Neural cell (in vitro differentiated cells): ENCODE measurements at regions not wholly inside any gene's neighbourhood (a gene's known extent, or its start where the extent isn't known, plus 50 kb on each side); places are given as distances from the start of the nearest gene placed in this dataset.
"Not testable (repeated sequence)": the region's sequence is repeated elsewhere in the genome, so short reads cannot be mapped to it uniquely, and the experiment has no call there.

Experiments
- H2AFZ ChIP-seq: fragments of 200-600, 300-800 bp; sonication (generic), shearing (Covaris generic); 2 replicates; pipeline ENCODE4 v1.6.0; 2014; ENCODE audit warnings: low read depth, mild to moderate bottlenecking, antibody characterized with exemption, low read length, moderate library complexity
- H3F3A ChIP-seq: fragments of 200-600 bp; shearing (Covaris generic); 2 replicates; pipeline ENCODE4 v1.6.1; 2016; ENCODE audit warnings: mild to moderate bottlenecking, moderate library complexity, mixed read lengths, antibody characterized with exemption, low read length; ENCODE audit not compliant: insufficient read depth, poor library complexity, severe bottlenecking
- H3K27ac ChIP-seq: fragments of 200-600, 300-800 bp; sonication (generic), shearing (Covaris generic); 2 replicates; pipeline ENCODE4 v1.5.1; 2014; ENCODE audit warnings: mild to moderate bottlenecking, low read length, moderate library complexity
- H3K27me3 ChIP-seq: fragments of 300-800, 200-600 bp; sonication (generic), shearing (Covaris generic); 2 replicates; pipeline ENCODE4 v1.6.0; 2014; ENCODE audit warnings: mild to moderate bottlenecking, low read depth, low read length, moderate library complexity; ENCODE audit not compliant: insufficient read depth
- H3K36me3 ChIP-seq: fragments of 300-800, 200-600 bp; sonication (generic), shearing (Covaris generic); 2 replicates; pipeline ENCODE4 v1.5.1; 2014; ENCODE audit warnings: mild to moderate bottlenecking, antibody characterized with exemption, low read length, moderate library complexity; ENCODE audit not compliant: insufficient read depth
- H3K4me2 ChIP-seq: fragments of 300-800, 200-600 bp; sonication (generic), shearing (Covaris generic); 2 replicates; pipeline ENCODE4 v1.6.0; 2014; ENCODE audit warnings: mild to moderate bottlenecking, low read length
- H3K4me3 ChIP-seq: fragments of 300-800, 200-600 bp; sonication (generic), shearing (Covaris generic); 2 replicates; pipeline ENCODE4 v1.5.1; 2014; ENCODE audit warnings: mild to moderate bottlenecking, low read length, moderate library complexity
- H3K79me2 ChIP-seq: fragments of 200-600 bp; shearing (Covaris generic); replicated peaks from 2 replicates; pipeline ENCODE4 v1.6.0; 2014; ENCODE audit warnings: mild to moderate bottlenecking, low read length, moderate library complexity; ENCODE audit not compliant: insufficient read depth
- H3K9ac ChIP-seq: fragments of 300-800, 200-600 bp; sonication (generic), shearing (Covaris generic); 2 replicates; pipeline ENCODE4 v1.6.1; 2016; ENCODE audit warnings: mild to moderate bottlenecking, low read length, mixed read lengths
- H3K9me2 ChIP-seq: fragments of 200-600 bp; shearing (Covaris generic); 2 replicates; pipeline ENCODE4 v1.6.1; 2016; ENCODE audit warnings: mild to moderate bottlenecking, low read length, mixed read lengths; ENCODE audit not compliant: insufficient read depth
- H3K9me3 ChIP-seq: fragments of 200-600, 300-800 bp; sonication (generic), shearing (Covaris generic); 2 replicates; pipeline ENCODE4 v1.6.1; 2016; ENCODE audit warnings: mild to moderate bottlenecking, mixed run types, low read length, moderate library complexity, mixed read lengths
- H4K20me1 ChIP-seq: fragments of 200-600 bp; shearing (Covaris generic); 2 replicates; pipeline ENCODE4 v1.6.1; 2016; ENCODE audit warnings: mild to moderate bottlenecking, mixed run types; ENCODE audit not compliant: insufficient read depth
- EP300 ChIP-seq: fragments of 450-650 bp; conservative IDR thresholded peaks from 2 replicates; pipeline ENCODE4 v1.6.1; 2014; ENCODE audit warnings: antibody characterized with exemption, mild to moderate bottlenecking, moderate library complexity; ENCODE audit not compliant: poor library complexity, severe bottlenecking
- EZH2 ChIP-seq: fragments of 200-600, 300-800 bp; shearing (Covaris generic), sonication (generic); IDR thresholded peaks from 2 replicates; pipeline ENCODE4 v1.6.1; 2014; ENCODE audit warnings: antibody characterized with exemption, low read length, borderline replicate concordance, mild to moderate bottlenecking; ENCODE audit not compliant: insufficient read depth, poor library complexity, severe bottlenecking
- MXI1 ChIP-seq: fragments of 450-650 bp; conservative IDR thresholded peaks from 2 replicates; pipeline ENCODE4 v1.6.1; 2014; ENCODE audit warnings: antibody characterized with exemption, mild to moderate bottlenecking; ENCODE audit not compliant: poor library complexity, severe bottlenecking
- POLR2AphosphoS5 ChIP-seq: IDR thresholded peaks from 2 replicates; pipeline ENCODE4 v1.6.1; 2012
- RAD21 ChIP-seq: fragments of 450-650 bp; conservative IDR thresholded peaks from 2 replicates; pipeline ENCODE4 v1.6.1; 2014; ENCODE audit warnings: antibody characterized with exemption, mild to moderate bottlenecking, moderate library complexity
- REST ChIP-seq: IDR thresholded peaks from 2 replicates; pipeline ENCODE4 v1.6.1; 2012; ENCODE audit warnings: borderline replicate concordance
- SMC3 ChIP-seq: fragments of 450-650 bp; conservative IDR thresholded peaks from 2 replicates; pipeline ENCODE4 v1.6.1; 2014; ENCODE audit warnings: antibody characterized with exemption, mild to moderate bottlenecking, moderate library complexity; ENCODE audit not compliant: poor library complexity
- TAF1 ChIP-seq: IDR thresholded peaks from 2 replicates; pipeline ENCODE4 v1.6.1; 2012; ENCODE audit warnings: low read depth
- TF ChIP-seq, protein P1 (sequence below): fragments of 450-650 bp; IDR thresholded peaks from 2 replicates; pipeline ENCODE4 v1.5.1; 2014; ENCODE audit warnings: antibody characterized with exemption, mild to moderate bottlenecking, moderate library complexity; ENCODE audit not compliant: poor library complexity, severe bottlenecking

DNA sequence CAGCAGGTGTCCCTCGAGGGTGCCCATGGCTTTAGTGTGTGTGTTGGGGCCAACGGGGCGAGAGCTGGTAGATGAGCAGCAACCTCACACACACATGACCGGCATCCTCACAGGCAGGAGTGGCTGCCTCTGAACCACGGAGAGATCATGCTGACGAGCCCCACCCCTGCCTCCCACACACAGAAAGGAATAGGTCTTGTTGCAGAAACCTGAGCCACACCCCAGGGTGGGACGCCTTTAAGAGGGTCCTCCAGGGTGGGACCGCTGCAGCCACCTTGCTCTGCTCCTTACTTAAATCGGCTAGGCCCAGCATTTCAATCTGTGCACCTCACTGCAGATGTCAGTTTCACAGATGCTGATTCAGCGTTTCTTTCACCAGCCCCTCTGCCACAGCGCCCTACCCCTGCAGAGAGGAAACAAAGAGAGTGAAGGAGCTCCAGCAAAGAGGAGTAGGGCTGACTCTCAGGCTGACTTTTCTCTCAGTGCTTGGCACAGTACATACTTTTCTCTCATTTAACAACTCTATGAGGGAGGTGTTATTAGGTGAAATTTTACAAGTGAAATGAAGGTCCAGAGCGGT lies 61.2 kb upstream of the EPHB3 start:
- H3K9ac ChIP-seq, result no peak overlapping the region
- H3K79me2 ChIP-seq, result no peaks in the 10 kb centered on the region
- H3K27ac ChIP-seq, result no peak overlapping the region
- TF ChIP-seq EP300 (no peak), RAD21 (no peak), POLR2AphosphoS5 (no peak), EZH2 (no peak), TAF1 (no peak), MXI1 (no peak), REST (no peak), SMC3 (no peak)
- TF ChIP-seq, protein P1, sequence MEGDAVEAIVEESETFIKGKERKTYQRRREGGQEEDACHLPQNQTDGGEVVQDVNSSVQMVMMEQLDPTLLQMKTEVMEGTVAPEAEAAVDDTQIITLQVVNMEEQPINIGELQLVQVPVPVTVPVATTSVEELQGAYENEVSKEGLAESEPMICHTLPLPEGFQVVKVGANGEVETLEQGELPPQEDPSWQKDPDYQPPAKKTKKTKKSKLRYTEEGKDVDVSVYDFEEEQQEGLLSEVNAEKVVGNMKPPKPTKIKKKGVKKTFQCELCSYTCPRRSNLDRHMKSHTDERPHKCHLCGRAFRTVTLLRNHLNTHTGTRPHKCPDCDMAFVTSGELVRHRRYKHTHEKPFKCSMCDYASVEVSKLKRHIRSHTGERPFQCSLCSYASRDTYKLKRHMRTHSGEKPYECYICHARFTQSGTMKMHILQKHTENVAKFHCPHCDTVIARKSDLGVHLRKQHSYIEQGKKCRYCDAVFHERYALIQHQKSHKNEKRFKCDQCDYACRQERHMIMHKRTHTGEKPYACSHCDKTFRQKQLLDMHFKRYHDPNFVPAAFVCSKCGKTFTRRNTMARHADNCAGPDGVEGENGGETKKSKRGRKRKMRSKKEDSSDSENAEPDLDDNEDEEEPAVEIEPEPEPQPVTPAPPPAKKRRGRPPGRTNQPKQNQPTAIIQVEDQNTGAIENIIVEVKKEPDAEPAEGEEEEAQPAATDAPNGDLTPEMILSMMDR, result no peak
- H3F3A ChIP-seq, result no peaks in the 10 kb centered on the region
- H3K9me2 ChIP-seq, result no peaks in the 10 kb centered on the region
- H4K20me1 ChIP-seq, result no peaks in the 10 kb centered on the region
- H3K4me2 ChIP-seq, result no peak overlapping the region
- H2AFZ ChIP-seq, result no peak overlapping the region
- H3K27me3 ChIP-seq, result no peaks in the 10 kb centered on the region
- no peak overlapping the region for H3K4me3 ChIP-seq
- no peaks in the 10 kb centered on the region for H3K36me3 ChIP-seq
- no peaks in the 10 kb centered on the region for H3K9me3 ChIP-seq

DNA sequence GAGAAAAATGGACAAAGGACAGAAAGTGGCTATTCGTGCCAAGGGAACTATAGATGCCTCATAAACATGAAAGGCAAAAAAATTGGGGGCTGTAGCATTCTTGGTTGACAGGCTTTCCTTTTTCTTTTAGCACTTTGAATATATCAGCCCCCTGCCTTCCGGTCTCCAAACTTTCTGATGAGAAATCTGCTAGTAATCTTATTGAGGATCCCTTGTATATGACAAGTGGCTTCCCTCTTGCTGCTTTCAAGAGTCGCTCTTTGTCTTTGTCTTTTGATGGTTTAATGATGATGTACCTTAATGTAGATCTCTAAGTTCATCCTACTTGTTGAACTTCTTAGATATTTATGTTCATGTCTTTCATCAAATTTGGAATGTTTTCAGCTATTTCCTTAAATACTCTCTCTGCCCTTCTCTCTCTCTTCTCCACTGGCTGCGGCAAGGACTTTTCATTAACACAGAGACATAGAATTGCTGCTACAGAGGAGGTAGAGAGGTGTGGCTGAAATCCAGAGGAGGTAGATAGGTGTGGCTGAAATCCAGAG lies 59.4 kb upstream of the EPHB3 start:
- Histone ChIP-seq H3K79me2 (no peaks in the 10 kb centered on the region), H3K9me3 (no peaks in the 10 kb centered on the region), H3K9me2 (no peaks in the 10 kb centered on the region), H3K36me3 (no peaks in the 10 kb centered on the region), H4K20me1 (no peaks in the 10 kb centered on the region), H3K4me3 (no peak overlapping the region), H3K9ac (no peak overlapping the region), H3K27me3 (no peaks in the 10 kb centered on the region), H2AFZ (no peak overlapping the region), H3F3A (no peaks in the 10 kb centered on the region), H3K27ac (no peak overlapping the region), H3K4me2 (no peak overlapping the region)
- TF ChIP-seq EP300 (no peak), EZH2 (no peak), TAF1 (no peak), REST (no peak), SMC3 (no peak), MXI1 (no peak), POLR2AphosphoS5 (no peak), RAD21 (no peak)
- TF ChIP-seq, protein P1, result no peak

DNA sequence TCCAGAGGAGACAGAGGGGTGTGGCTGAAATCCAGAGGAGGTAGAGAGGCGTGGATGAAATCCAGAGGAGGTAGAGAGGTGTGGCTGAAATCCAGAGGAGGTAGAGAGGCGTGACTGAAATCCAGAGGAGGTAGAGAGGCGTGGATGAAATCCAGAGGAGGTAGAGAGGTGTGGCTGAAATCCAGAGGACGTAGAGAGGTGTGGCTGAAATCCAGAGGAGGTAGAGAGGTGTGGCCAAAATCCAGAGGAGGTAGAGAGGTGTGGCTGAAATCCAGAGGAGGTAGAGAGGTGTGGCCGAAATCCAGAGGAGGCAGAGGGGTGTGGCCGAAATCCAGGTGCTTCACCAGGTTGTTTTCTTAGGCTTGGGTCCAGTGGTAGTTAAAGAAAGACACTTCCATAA lies 58.7 kb upstream of the EPHB3 start:
- not testable (repeated sequence) for H3K9ac ChIP-seq, H4K20me1 ChIP-seq

More for the DNA sequence above, 58.7 kb upstream of the EPHB3 start:
- not testable (repeated sequence) for H2AFZ ChIP-seq, H3F3A ChIP-seq, H3K4me2 ChIP-seq, H3K4me3 ChIP-seq, H3K27ac ChIP-seq, H3K79me2 ChIP-seq, H3K27me3 ChIP-seq, H3K9me2 ChIP-seq, H3K36me3 ChIP-seq, H3K9me3 ChIP-seq
